NCI-H187 treated with DMSO at 0.1 percent for 48 hours (cell line): ENCODE measurements at regions not wholly inside any gene's neighbourhood (a gene's known extent, or its start where the extent isn't known, plus 50 kb on each side); places are given as distances from the start of the nearest gene placed in this dataset.

Experiments
- DNase-seq: peaks from one replicate; lab custom pipeline; 2025; lab: John Stamatoyannopoulos, UW

GRCh38 chr15:31975830-31976229 lies 54.5 kb upstream of the CHRNA7 start:
- no peak for DNase-seq

- DNase-seq = no peak
Measured at GRCh38 chr15:31977138-31977537, 53.2 kb upstream of the CHRNA7 start.

- DNase-seq = no peak
Measured at GRCh38 chr15:31977812-31978661, 52.3 kb upstream of the CHRNA7 start.
